SJCRH30 (cell line): ENCODE measurements at regions not wholly inside any gene's neighbourhood (a gene's known extent, or its start where the extent isn't known, plus 50 kb on each side); places are given as distances from the start of the nearest gene placed in this dataset.
A peak's percentile ranks its signal among the peaks of the same experiment; 100 is the strongest.

Source experiments
- DNase-seq, 2 experiments: peaks; one replicate each; pipeline ENCODE4 v3.0.0-alpha.2; 2015 to 2020
- H3K27ac ChIP-seq: fragments of 250-450 bp; sonication (Bioruptor Pico); 2 replicates; pipeline ENCODE4 v1.5.1; 2020; ENCODE audit warnings: mild to moderate bottlenecking, moderate library complexity
- H3K27me3 ChIP-seq: fragments of 250-450 bp; sonication (Bioruptor Pico); 2 replicates; pipeline ENCODE4 v1.5.1; 2020; ENCODE audit warnings: mild to moderate bottlenecking, moderate library complexity
- H3K36me3 ChIP-seq: fragments of 250-450 bp; sonication (Bioruptor Pico); 2 replicates; pipeline ENCODE4 v1.5.1; 2020; ENCODE audit warnings: mild to moderate bottlenecking, moderate library complexity
- H3K4me1 ChIP-seq: fragments of 250-450 bp; sonication (Bioruptor Pico); 2 replicates; pipeline ENCODE4 v1.5.1; 2020; ENCODE audit warnings: mild to moderate bottlenecking, moderate library complexity
- H3K4me3 ChIP-seq: fragments of 250-450 bp; sonication (Bioruptor Pico); 2 replicates; pipeline ENCODE4 v1.5.1; 2020; ENCODE audit warnings: mild to moderate bottlenecking, moderate library complexity
- H3K9me3 ChIP-seq: fragments of 250-450 bp; sonication (Bioruptor Pico); replicated peaks from 2 replicates; pipeline ENCODE4 v1.5.1; 2020; ENCODE audit warnings: mild to moderate bottlenecking, moderate library complexity

- no peaks in the 10 kb centered on the region for H3K36me3 ChIP-seq
- no peak overlapping the region for H3K4me3 ChIP-seq
- no peak for DNase-seq
- no peaks in the 10 kb centered on the region for H3K4me1 ChIP-seq
- H3K27me3 ChIP-seq, result no peaks in the 10 kb centered on the region
- no peak overlapping the region for H3K27ac ChIP-seq
- no peaks in the 10 kb centered on the region for H3K9me3 ChIP-seq
Measured at GRCh38 chr6:113292646-113293422, 564.3 kb upstream of the MARCKS start.

DNA sequence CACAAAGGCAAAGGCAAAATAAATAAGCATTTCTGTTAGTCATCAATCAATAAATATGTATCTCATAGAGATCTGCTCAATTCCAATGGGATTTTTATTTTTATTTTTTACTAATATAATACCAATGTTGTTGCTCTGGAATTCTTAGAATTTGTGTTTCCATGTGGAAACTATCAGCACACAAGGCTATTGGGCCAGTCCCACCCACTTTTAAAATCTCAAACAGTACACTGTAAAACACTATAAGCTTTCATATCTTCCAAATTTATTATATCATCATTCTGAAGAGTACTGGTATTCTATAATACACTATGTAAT is 563.8 kb upstream of the MARCKS start:
- DNase-seq, result no peak
- Histone ChIP-seq H3K4me1 (no peaks in the 10 kb centered on the region), H3K4me3 (no peak overlapping the region), H3K27me3 (no peaks in the 10 kb centered on the region), H3K36me3 (no peaks in the 10 kb centered on the region), H3K9me3 (no peaks in the 10 kb centered on the region), H3K27ac (no peak overlapping the region)

- no peak overlapping the region for H3K27ac ChIP-seq
- no peak overlapping the region for H3K4me3 ChIP-seq
- H3K9me3 ChIP-seq, result no peaks in the 10 kb centered on the region
- no peak for DNase-seq
- H3K27me3 ChIP-seq, result no peaks in the 10 kb centered on the region
- no peaks in the 10 kb centered on the region for H3K4me1 ChIP-seq
- no peaks in the 10 kb centered on the region for H3K36me3 ChIP-seq
Measured at GRCh38 chr6:113299531-113299930, 557.6 kb upstream of the MARCKS start.

GRCh38 chr6:113301651-113302050 is 555.5 kb upstream of the MARCKS start:
- Histone ChIP-seq H3K9me3 (no peaks in the 10 kb centered on the region), H3K36me3 (no peaks in the 10 kb centered on the region), H3K27me3 (no peaks in the 10 kb centered on the region), H3K4me1 (no peaks in the 10 kb centered on the region), H3K27ac (no peak overlapping the region), H3K4me3 (no peak overlapping the region)
- DNase-seq, result no peak

- no peaks in the 10 kb centered on the region for H3K27me3 ChIP-seq
- no peak for DNase-seq
- no peak overlapping the region for H3K27ac ChIP-seq
- no peaks in the 10 kb centered on the region for H3K36me3 ChIP-seq
- H3K4me3 ChIP-seq, result no peak overlapping the region
- no peaks in the 10 kb centered on the region for H3K9me3 ChIP-seq
- H3K4me1 ChIP-seq, result no peaks in the 10 kb centered on the region
Measured at GRCh38 chr6:113304116-113304515, 553.0 kb upstream of the MARCKS start.

DNA sequence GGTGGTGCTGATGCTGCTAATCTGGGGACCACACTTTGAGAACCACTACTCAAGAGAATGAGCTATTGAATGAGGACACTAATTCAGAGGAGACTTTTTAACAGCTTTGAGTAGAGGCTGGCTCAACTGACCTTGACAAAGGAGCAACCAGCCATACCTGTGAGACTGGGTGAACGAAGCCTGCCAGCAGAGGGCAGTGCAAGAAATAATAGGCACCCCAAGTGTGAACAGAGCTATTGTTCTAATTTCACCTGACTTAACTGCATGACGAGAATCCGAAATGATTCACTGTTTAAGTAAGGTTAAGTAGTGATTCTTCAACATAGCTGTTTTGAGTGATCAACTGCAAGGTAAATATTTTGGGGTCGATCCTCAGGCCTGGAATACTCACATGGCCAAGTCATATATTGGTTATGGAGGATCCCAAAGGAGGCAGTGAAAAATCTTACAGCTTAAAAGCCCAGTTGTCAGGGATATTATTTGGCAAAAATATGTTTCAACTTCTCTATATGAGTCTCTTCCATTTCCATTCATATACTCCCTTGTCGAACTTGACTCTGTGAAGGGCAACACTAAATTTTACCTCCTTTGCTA is 550.5 kb upstream of the MARCKS start:
- Histone ChIP-seq H3K9me3 (no peaks in the 10 kb centered on the region), H3K4me1 (no peaks in the 10 kb centered on the region), H3K27ac (no peak overlapping the region), H3K4me3 (no peak overlapping the region), H3K36me3 (no peaks in the 10 kb centered on the region), H3K27me3 (no peaks in the 10 kb centered on the region)
- DNase-seq, result peak; percentile 21 to 54

DNA sequence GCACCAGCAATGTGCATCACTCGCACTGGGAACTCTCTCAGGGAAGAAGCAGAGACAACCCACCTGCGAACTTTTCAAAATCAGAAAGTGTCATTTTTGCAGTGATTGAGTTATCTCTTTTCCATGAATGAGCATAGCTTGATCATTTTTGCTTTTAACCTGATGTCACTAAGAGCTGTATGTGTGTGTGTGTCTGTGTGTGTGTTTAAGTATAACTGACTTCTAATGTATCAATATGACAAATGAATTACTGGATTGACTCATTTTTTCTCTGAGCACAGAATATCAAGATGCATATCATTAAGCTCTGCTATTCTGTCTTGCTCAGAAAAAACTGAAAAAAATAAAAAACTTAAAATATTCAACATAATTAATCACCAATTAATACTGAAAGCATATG is 548.9 kb upstream of the MARCKS start:
- no peaks in the 10 kb centered on the region for H3K36me3 ChIP-seq
- H3K9me3 ChIP-seq, result no peaks in the 10 kb centered on the region
- H3K4me3 ChIP-seq, result no peak overlapping the region
- H3K27me3 ChIP-seq, result no peaks in the 10 kb centered on the region
- no peak overlapping the region for H3K27ac ChIP-seq
- H3K4me1 ChIP-seq, result no peaks in the 10 kb centered on the region
- DNase-seq, result no peak

- Histone ChIP-seq H3K9me3 (no peaks in the 10 kb centered on the region), H3K27ac (no peak overlapping the region), H3K36me3 (no peaks in the 10 kb centered on the region), H3K27me3 (no peaks in the 10 kb centered on the region), H3K4me3 (no peak overlapping the region), H3K4me1 (peaks cover 8% of the 10 kb centered on the region)
- DNase-seq, result no peak
Measured at GRCh38 chr6:113313841-113314240, 543.3 kb upstream of the MARCKS start.

- Histone ChIP-seq H3K4me1 (peaks cover 13% of the 10 kb centered on the region), H3K4me3 (no peak overlapping the region), H3K36me3 (no peaks in the 10 kb centered on the region), H3K9me3 (no peaks in the 10 kb centered on the region), H3K27me3 (no peaks in the 10 kb centered on the region), H3K27ac (no peak overlapping the region)
- DNase-seq, result no peak
Measured at GRCh38 chr6:113315165-113315564, 542.0 kb upstream of the MARCKS start.

- Histone ChIP-seq H3K27ac (no peak overlapping the region), H3K9me3 (no peaks in the 10 kb centered on the region), H3K27me3 (no peaks in the 10 kb centered on the region), H3K4me3 (no peak overlapping the region), H3K36me3 (no peaks in the 10 kb centered on the region), H3K4me1 (peaks cover 13% of the 10 kb centered on the region)
- no peak for DNase-seq
Measured at GRCh38 chr6:113315879-113316278, 541.3 kb upstream of the MARCKS start.

DNA sequence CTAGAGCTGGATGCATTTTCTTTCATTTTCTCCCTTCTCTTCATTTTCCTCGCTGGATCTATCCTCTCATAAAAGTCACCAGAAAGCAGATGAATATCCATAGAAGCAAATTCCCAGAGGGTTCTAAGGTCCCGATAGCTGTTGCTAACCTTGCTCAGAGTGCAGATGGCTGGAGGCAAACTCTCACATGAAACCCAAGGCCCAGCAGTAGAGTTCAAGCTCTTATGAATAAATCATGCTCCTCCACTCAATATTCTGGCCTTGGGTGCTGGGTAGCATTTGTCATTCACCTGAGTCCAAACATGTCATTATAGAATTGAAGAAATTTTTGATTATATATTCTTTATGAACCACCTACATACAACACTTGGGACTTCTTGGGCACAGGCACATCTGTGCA is 539.7 kb upstream of the MARCKS start:
- no peaks in the 10 kb centered on the region for H3K27me3 ChIP-seq
- no peak overlapping the region for H3K4me3 ChIP-seq
- peaks cover 13% of the 10 kb centered on the region for H3K4me1 ChIP-seq
- H3K9me3 ChIP-seq, result no peaks in the 10 kb centered on the region
- peak in 1 of 2 experiments; percentile 32 for DNase-seq
- H3K36me3 ChIP-seq, result no peaks in the 10 kb centered on the region
- peak overlapping the region; percentile 86; the same call in 1 of the 2 replicates for H3K27ac ChIP-seq

DNA sequence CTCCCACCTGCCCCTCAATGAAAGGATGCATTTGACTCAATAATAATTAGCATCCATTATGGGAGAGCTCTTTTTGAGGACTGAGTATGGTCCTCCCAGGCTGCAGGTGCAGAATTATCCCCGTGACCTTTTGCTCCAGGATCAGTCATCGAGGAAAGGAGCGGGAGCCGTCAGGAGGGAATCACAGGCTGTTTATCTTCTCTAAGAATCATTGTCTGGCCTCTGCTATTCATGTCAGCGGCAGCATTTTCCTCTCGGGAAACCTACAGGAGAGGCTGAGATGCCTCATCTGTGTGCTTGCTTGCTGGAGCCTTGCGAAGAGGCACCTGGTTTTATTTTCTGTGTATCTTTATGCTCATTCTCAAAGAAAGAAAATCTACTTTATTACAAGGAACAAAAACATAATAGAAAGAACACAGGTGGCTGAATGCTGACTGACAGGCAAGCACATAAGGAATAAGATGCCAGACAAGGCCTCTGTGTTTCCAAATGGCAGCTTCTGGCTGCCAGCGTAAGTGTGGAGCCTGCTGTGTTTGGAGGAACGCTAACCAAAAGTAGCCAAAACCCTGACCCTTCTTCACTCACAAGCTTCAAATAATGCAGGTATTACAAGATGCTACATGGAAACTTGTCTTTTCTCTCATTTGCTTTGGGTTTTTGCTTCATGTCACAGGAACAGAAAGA is 539.1 kb upstream of the MARCKS start:
- peak in 1 of 2 experiments; percentile 38 for DNase-seq
- Histone ChIP-seq H3K4me3 (peak overlapping the region; percentile 47), H3K9me3 (no peaks in the 10 kb centered on the region), H3K27me3 (no peaks in the 10 kb centered on the region), H3K27ac (peak overlapping the region; percentile 86), H3K36me3 (no peaks in the 10 kb centered on the region), H3K4me1 (peaks cover 13% of the 10 kb centered on the region)

- no peaks in the 10 kb centered on the region for H3K27me3 ChIP-seq
- H3K4me1 ChIP-seq, result peaks cover 13% of the 10 kb centered on the region
- H3K9me3 ChIP-seq, result 0 out of 2 replicates have a peak, but pooled peaks cover 4% of the 10 kb centered on the region
- no peaks in the 10 kb centered on the region for H3K36me3 ChIP-seq
- H3K4me3 ChIP-seq, result peak overlapping the region; percentile 47
- DNase-seq, result peak; percentile 78 to 92
- H3K27ac ChIP-seq, result peak overlapping the region; percentile 86
Measured at GRCh38 chr6:113318575-113318917, 538.6 kb upstream of the MARCKS start.

DNA sequence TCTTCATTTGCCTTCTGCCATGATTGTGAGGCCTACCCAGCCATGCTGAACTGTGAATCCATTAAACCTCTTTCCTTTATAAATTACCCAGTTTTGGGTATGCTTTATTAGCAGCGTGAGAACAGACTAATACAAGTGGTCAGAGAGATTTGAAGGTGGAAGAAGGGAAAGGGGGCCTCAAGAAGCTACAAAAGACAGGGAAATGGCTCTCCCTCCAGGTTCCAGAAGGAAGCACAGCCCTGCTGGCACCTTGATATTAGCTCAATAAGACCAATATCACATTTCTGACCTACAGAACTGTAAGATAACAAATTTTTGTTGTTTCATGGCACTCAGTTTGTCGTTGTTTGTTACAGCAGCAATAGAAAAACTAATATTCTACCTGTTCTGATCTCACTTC is 536.5 kb upstream of the MARCKS start:
- peaks cover 13% of the 10 kb centered on the region for H3K4me1 ChIP-seq
- no peak for DNase-seq

DNA sequence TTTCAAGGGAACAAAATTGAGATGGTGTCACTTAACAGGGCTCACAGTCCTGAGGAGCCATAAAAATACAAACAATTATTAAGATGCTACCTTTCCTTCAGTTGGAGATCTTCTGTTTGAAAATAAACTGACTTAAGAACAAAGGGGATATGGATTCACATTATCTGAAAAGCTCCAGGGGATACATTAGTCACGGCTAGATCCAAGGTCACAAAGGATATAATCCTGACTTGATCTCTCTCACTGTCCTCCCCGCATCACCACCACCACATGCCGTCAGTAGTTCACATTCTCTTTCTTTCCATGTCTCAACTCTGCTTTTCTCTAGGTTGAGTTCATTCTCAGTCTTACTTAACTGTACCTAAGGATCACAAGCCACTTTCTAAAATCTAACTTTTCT is 530.4 kb upstream of the MARCKS start:
- DNase-seq, result peak; percentile 29 to 63
- H3K9me3 ChIP-seq, result peaks cover 4% of the 10 kb centered on the region; the same call in 1 of the 2 replicates
- H3K27ac ChIP-seq, result peak overlapping the region; percentile 36
- H3K36me3 ChIP-seq, result no peaks in the 10 kb centered on the region
- H3K27me3 ChIP-seq, result no peaks in the 10 kb centered on the region
- H3K4me3 ChIP-seq, result no peak overlapping the region
- peaks cover 13% of the 10 kb centered on the region for H3K4me1 ChIP-seq

More for the DNA sequence above, 536.5 kb upstream of the MARCKS start:
- H3K36me3 ChIP-seq, result no peaks in the 10 kb centered on the region
- H3K27me3 ChIP-seq, result no peaks in the 10 kb centered on the region
- no peak overlapping the region for H3K27ac ChIP-seq
- H3K4me3 ChIP-seq, result no peak overlapping the region
- peaks cover 4% of the 10 kb centered on the region; the same call in 1 of the 2 replicates for H3K9me3 ChIP-seq
